ENCODE measurements at regions not wholly inside any gene's neighbourhood (a gene's known extent, or its start where the extent isn't known, plus 50 kb on each side); places are given as distances from the start of the nearest gene placed in this dataset.
"Not testable (repeated sequence)": the region's sequence is repeated elsewhere in the genome, so short reads cannot be mapped to it uniquely, and the experiment has no call there.

- H3K36me3 ChIP-seq (replicated peaks in 1 of 2; ENCODE audit: insufficient read depth in 1 of 2, low read depth in 2 of 2); H3K9me3 ChIP-seq; H3K27ac ChIP-seq; intact Hi-C loops (cut with DNase I); H3K4me3 ChIP-seq; H3K4me1 ChIP-seq; H3K27me3 ChIP-seq: not testable (repeated sequence)
- ATAC-seq (peak; percentile 43), DNase-seq (peak in 2 of 4 donors; percentile 14 to 32)
- WGBS, 2 donors: no CpG with 5 or more reads among the region's 32 CpGs
Observed at GRCh38 chr15:32342772-32343199, 60.3 kb downstream of the GOLGA8K start.

GRCh38 chr15:32342268-32342667 lies 60.8 kb downstream of the GOLGA8K start:
- H3K9me3 ChIP-seq; H3K27me3 ChIP-seq; intact Hi-C loops (cut with DNase I); H3K4me1 ChIP-seq; H3K27ac ChIP-seq; H3K4me3 ChIP-seq; H3K36me3 ChIP-seq (replicated peaks in 1 of 2; ENCODE audit: insufficient read depth in 1 of 2, low read depth in 2 of 2): not testable (repeated sequence)
- ATAC-seq (peak; percentile 5), DNase-seq (peak in 1 of 4 donors; percentile 8)
- WGBS, 2 donors: no CpG with 5 or more reads among the region's 39 CpGs

- DNase-seq, ATAC-seq: not testable (repeated sequence)
Observed at GRCh38 chr15:32341530-32341929, 61.6 kb downstream of the GOLGA8K start.

GRCh38 chr15:32336804-32337203 lies 66.3 kb downstream of the GOLGA8K start:
- ATAC-seq: peak; percentile 86
- H3K36me3 ChIP-seq (replicated peaks in 1 of 2; ENCODE audit: insufficient read depth in 1 of 2, low read depth in 2 of 2); intact Hi-C loops (cut with DNase I); H3K4me1 ChIP-seq; H3K9me3 ChIP-seq; DNase-seq; H3K4me3 ChIP-seq; H3K27ac ChIP-seq; H3K27me3 ChIP-seq: not testable (repeated sequence)
- WGBS, 2 donors: 18 to 25% methylated on average over 1 to 2 of the region's 3 CpGs

More at GRCh38 chr15:32341530-32341929, 61.6 kb downstream of the GOLGA8K start:
- H3K4me1 ChIP-seq; H3K27ac ChIP-seq; intact Hi-C loops (cut with DNase I); H3K9me3 ChIP-seq; H3K27me3 ChIP-seq; H3K36me3 ChIP-seq (replicated peaks in 1 of 2; ENCODE audit: insufficient read depth in 1 of 2, low read depth in 2 of 2); H3K4me3 ChIP-seq: not testable (repeated sequence)
- WGBS, 2 donors: 87% methylated on average over 3 of the region's 12 CpGs; no CpG with 5 or more reads in 1 of the 2 donors

GRCh38 chr15:32323353-32323752 lies 79.7 kb downstream of the GOLGA8K start:
- ATAC-seq; DNase-seq; H3K27ac ChIP-seq; H3K36me3 ChIP-seq (replicated peaks in 1 of 2; ENCODE audit: insufficient read depth in 1 of 2, low read depth in 2 of 2); H3K4me3 ChIP-seq; H3K4me1 ChIP-seq; H3K9me3 ChIP-seq; intact Hi-C loops (cut with DNase I); H3K27me3 ChIP-seq: not testable (repeated sequence)
- 63 to 68% methylated on average over 2 to 3 of the region's 4 CpGs for WGBS, 2 donors

GRCh38 chr15:32319247-32319646 lies 83.8 kb downstream of the GOLGA8K start:
- WGBS, 2 donors: 80 to 89% methylated on average over 1 to 2 of the region's 3 CpGs
- H3K27me3 ChIP-seq; H3K4me1 ChIP-seq; intact Hi-C loops (cut with DNase I); H3K4me3 ChIP-seq; H3K27ac ChIP-seq; ATAC-seq; H3K36me3 ChIP-seq (replicated peaks in 1 of 2; ENCODE audit: insufficient read depth in 1 of 2, low read depth in 2 of 2); H3K9me3 ChIP-seq; DNase-seq: not testable (repeated sequence)

GRCh38 chr15:32316482-32316881 lies 86.6 kb downstream of the GOLGA8K start:
- no CpG with 5 or more reads among the region's 4 CpGs for WGBS, 2 donors
- DNase-seq; H3K4me3 ChIP-seq; H3K9me3 ChIP-seq; intact Hi-C loops (cut with DNase I); H3K36me3 ChIP-seq (replicated peaks in 1 of 2; ENCODE audit: insufficient read depth in 1 of 2, low read depth in 2 of 2); H3K27me3 ChIP-seq; ATAC-seq; H3K4me1 ChIP-seq; H3K27ac ChIP-seq: not testable (repeated sequence)

GRCh38 chr15:32315079-32315939 lies 87.8 kb downstream of the GOLGA8K start:
- 8% methylated on average over 8 of the region's 91 CpGs; no CpG with 5 or more reads in 1 of the 2 donors for WGBS, 2 donors
- H3K27ac ChIP-seq; H3K27me3 ChIP-seq; intact Hi-C loops (cut with DNase I); H3K4me3 ChIP-seq; H3K9me3 ChIP-seq; H3K36me3 ChIP-seq (replicated peaks in 1 of 2; ENCODE audit: insufficient read depth in 1 of 2, low read depth in 2 of 2); DNase-seq; H3K4me1 ChIP-seq: not testable (repeated sequence)
- peak; percentile 35 for ATAC-seq

GRCh38 chr15:32313446-32314209 lies 89.5 kb downstream of the GOLGA8K start:
- H3K4me1 ChIP-seq; H3K27me3 ChIP-seq; intact Hi-C loops (cut with DNase I); H3K4me3 ChIP-seq; ATAC-seq; H3K27ac ChIP-seq; H3K36me3 ChIP-seq (replicated peaks in 1 of 2; ENCODE audit: insufficient read depth in 1 of 2, low read depth in 2 of 2); DNase-seq; H3K9me3 ChIP-seq: not testable (repeated sequence)
- WGBS, 2 donors: 33% methylated on average over 11 of the region's 77 CpGs; no CpG with 5 or more reads in 1 of the 2 donors

GRCh38 chr15:32312721-32313120 lies 90.4 kb downstream of the GOLGA8K start:
- H3K27ac ChIP-seq; H3K27me3 ChIP-seq; H3K4me1 ChIP-seq; DNase-seq; H3K9me3 ChIP-seq; H3K36me3 ChIP-seq (replicated peaks in 1 of 2; ENCODE audit: insufficient read depth in 1 of 2, low read depth in 2 of 2); intact Hi-C loops (cut with DNase I); ATAC-seq; H3K4me3 ChIP-seq: not testable (repeated sequence)
- WGBS, 2 donors: 5% methylated on average over 4 of the region's 37 CpGs; no CpG with 5 or more reads in 1 of the 2 donors

- H3K4me3 ChIP-seq; H3K36me3 ChIP-seq (replicated peaks in 1 of 2; ENCODE audit: insufficient read depth in 1 of 2, low read depth in 2 of 2); H3K9me3 ChIP-seq; ATAC-seq; H3K27ac ChIP-seq; H3K27me3 ChIP-seq; intact Hi-C loops (cut with DNase I); H3K4me1 ChIP-seq: not testable (repeated sequence)
- WGBS, 2 donors: 12 to 13% methylated on average over 5 of the region's 5 CpGs
- DNase-seq: peak; percentile 4 to 63 (median 25)
Observed at GRCh38 chr15:32307592-32307991, 95.5 kb downstream of the GOLGA8K start.

Data from body of pancreas (tissue), 4 donors.